Testis (tissue), 2 donors: ENCODE measurements at regions not wholly inside any gene's neighbourhood (a gene's known extent, or its start where the extent isn't known, plus 50 kb on each side); places are given as distances from the start of the nearest gene placed in this dataset.
"Not testable (repeated sequence)": the region's sequence is repeated elsewhere in the genome, so short reads cannot be mapped to it uniquely, and the experiment has no call there.

Experiments used
- DNase-seq: peaks from one replicate; pipeline ENCODE4 v3.0.0-alpha.2; 2019
- H3K27ac ChIP-seq, 2 donors: fragments of 200-600 bp; sonication (generic); one replicate each; pipeline ENCODE4 v1.5.1; 2019
- H3K27me3 ChIP-seq: fragments of 200-600 bp; sonication (generic); one replicate; pipeline ENCODE4 v1.5.1; 2019
- H3K36me3 ChIP-seq: fragments of 200-600 bp; sonication (generic); one replicate; pipeline ENCODE4 v1.5.1; 2017; ENCODE audit warnings: low read depth; ENCODE audit errors: missing control alignments
- H3K4me1 ChIP-seq: fragments of 200-600 bp; sonication (generic); one replicate; pipeline ENCODE4 v1.5.1; 2019
- H3K4me3 ChIP-seq, 2 donors: fragments of 200-600 bp; sonication (generic); one replicate each; pipeline ENCODE4 v1.5.1; 2017 to 2019
- H3K9me3 ChIP-seq: fragments of 200-600 bp; sonication (generic); one replicate; pipeline ENCODE4 v1.5.1; 2017
- CTCF ChIP-seq, 3 experiments: fragments of 450-650 bp in 2 of 3; fragments of 200-600 bp in 1 of 3; sonication (generic) in 1 of 3; IDR thresholded peaks; one replicate each; pipeline ENCODE4 v1.5.1; 2016 to 2019; ENCODE audit warnings: antibody characterized with exemption in 3 of 3, mild to moderate bottlenecking in 2 of 3, moderate library complexity in 1 of 3
- POLR2A ChIP-seq: fragments of 450-650 bp; IDR thresholded peaks from one replicate; pipeline ENCODE4 v1.6.1; 2017; ENCODE audit warnings: antibody characterized with exemption, mild to moderate bottlenecking, moderate library complexity
- WGBS, 2 donors: methylation state at CpG; one replicate each; pipeline ENCODE4 v1.1.5; 2018; 5-methylcytosine and 5-hydroxymethylcytosine counted together
- intact Hi-C: fragments of 100-400 bp; cut with DNase I; formaldehyde crosslinking; loops from one replicate; pipeline ENCODE4 v1.15.1; 2023; ENCODE audit warnings: low total_unique reads

DNA sequence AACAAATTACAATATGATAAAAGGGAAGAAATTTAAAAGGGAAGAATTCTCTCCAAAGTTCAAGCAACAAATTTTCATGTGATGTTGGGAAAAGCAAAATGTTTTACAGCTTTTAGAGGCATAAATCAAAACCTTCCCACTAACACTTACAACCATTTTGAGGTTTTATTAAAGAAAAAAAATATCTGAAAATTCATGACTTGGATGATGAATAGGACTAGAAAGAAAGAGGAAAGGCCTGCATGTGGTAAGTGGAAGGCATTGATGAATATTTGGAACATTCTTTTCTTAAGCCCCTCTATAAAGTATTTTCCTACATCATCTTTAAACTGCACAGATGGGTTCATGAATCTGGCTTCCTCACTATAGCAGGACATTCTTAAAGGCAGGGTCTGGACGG is 560.6 kb downstream of the TTLL7 start:
- H3K4me3 ChIP-seq, H3K36me3 ChIP-seq, H3K9me3 ChIP-seq, DNase-seq, H3K27me3 ChIP-seq, intact Hi-C loops, H3K4me1 ChIP-seq, H3K27ac ChIP-seq: not testable (repeated sequence)
- WGBS, 2 donors = 83 to 89% methylated on average over 1 of the region's 1 CpG

- DNase-seq, H3K4me1 ChIP-seq, H3K27ac ChIP-seq, intact Hi-C loops, H3K36me3 ChIP-seq, H3K9me3 ChIP-seq, H3K4me3 ChIP-seq, H3K27me3 ChIP-seq: not testable (repeated sequence)
- WGBS, 2 donors = 78 to 94% methylated on average over 2 of the region's 2 CpGs
Measured at GRCh38 chr1:83435336-83435735, 563.6 kb downstream of the TTLL7 start.

DNA sequence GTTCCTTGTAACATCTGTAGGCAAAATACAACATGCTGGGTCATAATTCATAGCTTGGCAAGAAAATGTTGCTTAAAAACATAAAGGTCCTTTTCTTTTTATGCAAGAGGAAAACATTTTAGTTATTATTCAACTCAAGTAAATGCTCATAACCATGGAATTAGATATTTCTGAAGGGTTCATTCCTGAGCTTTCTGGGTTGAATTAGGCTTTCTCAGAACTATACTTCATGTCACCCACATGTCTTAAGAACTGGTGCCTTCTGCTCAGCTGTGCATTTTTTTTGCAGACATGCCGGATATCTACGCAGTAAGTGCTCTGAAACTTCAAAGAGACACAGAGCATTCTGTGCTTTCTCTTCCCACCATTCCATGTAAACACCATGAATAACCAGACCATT is 571.4 kb downstream of the TTLL7 start:
- H3K9me3 ChIP-seq, DNase-seq, H3K4me3 ChIP-seq, H3K27me3 ChIP-seq, H3K36me3 ChIP-seq, H3K4me1 ChIP-seq, intact Hi-C loops, H3K27ac ChIP-seq: not testable (repeated sequence)
- WGBS, 2 donors = 72 to 85% methylated on average over 2 of the region's 2 CpGs

- H3K27ac ChIP-seq, H3K27me3 ChIP-seq, H3K9me3 ChIP-seq, intact Hi-C loops, H3K4me1 ChIP-seq, H3K36me3 ChIP-seq, H3K4me3 ChIP-seq, DNase-seq: not testable (repeated sequence)
- WGBS, 2 donors = 80 to 94% methylated on average over 6 of the region's 6 CpGs
Measured at GRCh38 chr1:83423382-83423781, 575.5 kb downstream of the TTLL7 start.

GRCh38 chr1:83418558-83418957 is 580.4 kb downstream of the TTLL7 start:
- no peaks in the 10 kb centered on the region for H3K4me1 ChIP-seq
- H3K27me3 ChIP-seq = no peaks in the 10 kb centered on the region
- no peak overlapping the region for H3K4me3 ChIP-seq
- 85 to 93% methylated on average over 1 of the region's 1 CpG for WGBS, 2 donors
- H3K9me3 ChIP-seq = no peaks in the 10 kb centered on the region
- DNase-seq = no peak
- no peaks in the 10 kb centered on the region for H3K36me3 ChIP-seq
- no peak overlapping the region for H3K27ac ChIP-seq
- no peak for TF ChIP-seq POLR2A
- no peak for TF ChIP-seq CTCF (IDR thresholded peaks at IDR 0.05)
- intact Hi-C loops = no loop called here

GRCh38 chr1:83413839-83414107 is 585.2 kb downstream of the TTLL7 start:
- H3K9me3 ChIP-seq, DNase-seq, H3K4me3 ChIP-seq, H3K4me1 ChIP-seq, H3K36me3 ChIP-seq, H3K27me3 ChIP-seq, H3K27ac ChIP-seq, intact Hi-C loops: not testable (repeated sequence)
- 44 to 52% methylated on average over 2 to 3 of the region's 6 CpGs for WGBS, 2 donors

DNA sequence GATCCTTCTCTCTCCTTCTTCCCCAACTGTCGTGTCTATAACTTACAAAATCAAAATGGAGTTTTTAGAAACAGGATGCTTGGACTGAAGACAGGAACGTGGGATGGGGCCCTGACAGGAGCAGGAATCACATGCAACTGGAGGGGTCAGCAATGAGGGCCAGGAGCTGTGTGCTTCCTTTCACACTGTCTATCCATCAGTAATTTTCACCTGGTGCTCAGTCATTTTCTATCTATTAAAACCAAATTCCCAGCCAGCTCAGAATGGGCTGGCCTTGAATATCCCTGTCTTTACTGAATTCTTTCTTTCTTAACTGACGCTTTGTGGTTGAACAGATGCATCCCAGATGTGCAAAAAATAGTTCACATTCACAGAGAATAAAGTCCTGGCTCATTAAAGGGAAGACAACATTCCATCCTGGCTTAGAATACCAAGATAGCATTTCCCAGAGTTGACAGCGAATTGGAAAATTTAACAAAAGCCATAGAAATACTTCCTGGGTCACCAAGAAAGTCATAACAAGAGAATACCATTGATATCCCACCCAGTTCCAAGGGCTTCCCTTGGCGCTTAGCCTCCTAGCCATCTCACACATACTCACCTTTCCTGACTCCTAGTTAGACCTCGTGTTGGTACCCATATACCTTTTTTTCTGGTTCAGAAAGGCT is 588.1 kb downstream of the TTLL7 start:
- H3K27ac ChIP-seq, H3K4me1 ChIP-seq, H3K9me3 ChIP-seq, H3K27me3 ChIP-seq, intact Hi-C loops, H3K36me3 ChIP-seq, H3K4me3 ChIP-seq, DNase-seq: not testable (repeated sequence)
- 38 to 61% methylated on average over 5 to 6 of the region's 6 CpGs for WGBS, 2 donors

DNA sequence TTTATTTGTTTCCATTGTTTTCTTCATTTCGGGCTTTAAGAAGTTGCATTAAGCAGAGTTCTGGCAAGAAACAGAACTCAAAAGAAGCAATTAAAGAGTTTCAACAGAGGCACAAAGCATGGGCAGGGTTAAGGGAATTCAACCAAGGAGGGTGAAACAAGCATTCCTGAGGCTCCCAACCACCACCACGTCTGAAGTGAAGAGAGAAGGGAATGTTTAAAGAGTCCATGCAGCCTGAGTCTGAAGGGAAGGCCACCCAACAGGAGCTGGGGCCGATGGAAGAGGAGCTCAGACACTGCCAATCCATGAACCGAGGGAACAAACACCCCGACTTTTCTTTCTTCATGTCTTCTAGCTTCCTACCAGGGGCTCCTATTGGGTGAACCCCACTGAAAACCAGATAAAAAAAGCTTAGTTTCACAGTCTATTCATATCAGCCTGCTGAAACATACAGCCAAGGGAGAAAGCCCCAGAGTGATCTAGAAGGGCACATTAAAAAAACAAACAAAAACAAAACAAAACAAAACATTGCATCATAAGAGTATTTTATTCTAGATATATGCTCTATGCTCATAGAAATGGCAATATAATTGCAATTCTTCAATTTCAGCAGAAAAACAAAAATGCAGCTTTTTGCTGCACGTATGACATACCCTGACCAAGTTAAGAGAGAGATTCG is 592.1 kb downstream of the TTLL7 start:
- DNase-seq, H3K36me3 ChIP-seq, H3K4me1 ChIP-seq, H3K4me3 ChIP-seq, H3K27ac ChIP-seq, intact Hi-C loops, H3K27me3 ChIP-seq, H3K9me3 ChIP-seq: not testable (repeated sequence)
- 71 to 83% methylated on average over 3 of the region's 7 CpGs for WGBS, 2 donors

GRCh38 chr1:83405789-83406188 is 593.1 kb downstream of the TTLL7 start:
- H3K36me3 ChIP-seq, H3K4me1 ChIP-seq, DNase-seq, H3K4me3 ChIP-seq, H3K27ac ChIP-seq, intact Hi-C loops, H3K9me3 ChIP-seq, H3K27me3 ChIP-seq: not testable (repeated sequence)
- 86 to 90% methylated on average over 1 of the region's 1 CpG for WGBS, 2 donors

DNA sequence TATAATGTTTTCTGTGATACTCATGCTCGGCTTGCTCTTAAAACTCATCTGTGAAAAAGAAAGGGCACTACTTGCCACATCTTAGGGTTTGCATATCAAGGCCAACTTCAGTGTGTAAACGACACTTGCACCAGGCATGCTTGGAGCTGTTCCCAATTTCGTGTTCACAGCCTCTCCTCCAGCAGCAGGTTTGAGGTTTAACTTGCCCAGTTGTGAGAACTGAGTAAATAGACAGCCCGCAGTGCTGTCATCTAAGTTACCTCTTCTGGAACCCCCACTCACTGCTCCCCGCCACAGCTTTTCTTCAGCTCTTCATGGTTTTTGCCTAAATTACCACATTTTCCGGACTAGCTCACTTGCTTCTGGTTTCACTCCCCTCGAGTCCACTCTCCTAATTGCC is 595.4 kb downstream of the TTLL7 start:
- H3K27me3 ChIP-seq, H3K27ac ChIP-seq, H3K9me3 ChIP-seq, intact Hi-C loops, H3K36me3 ChIP-seq, H3K4me1 ChIP-seq, H3K4me3 ChIP-seq, DNase-seq: not testable (repeated sequence)
- 83 to 86% methylated on average over 7 of the region's 7 CpGs for WGBS, 2 donors

- H3K27ac ChIP-seq, H3K36me3 ChIP-seq, H3K9me3 ChIP-seq, intact Hi-C loops, H3K27me3 ChIP-seq, H3K4me1 ChIP-seq, DNase-seq, H3K4me3 ChIP-seq: not testable (repeated sequence)
- WGBS, 2 donors = 82 to 100% methylated on average over 1 of the region's 1 CpG
Measured at GRCh38 chr1:83401146-83401545, 597.8 kb downstream of the TTLL7 start.
